Stomach (tissue), 4 donors: ENCODE measurements at regions not wholly inside any gene's neighbourhood (a gene's known extent, or its start where the extent isn't known, plus 50 kb on each side); places are given as distances from the start of the nearest gene placed in this dataset.

Experiments
- POLR2A ChIP-seq, 4 donors: fragments of 450-650 bp; IDR thresholded peaks; one replicate each; pipeline ENCODE4 v1.6.1; 2016; ENCODE audit warnings: antibody characterized with exemption in 4 of 4, control low read depth in 2 of 4, mild to moderate bottlenecking in 1 of 4, moderate library complexity in 1 of 4
- POLR2AphosphoS5 ChIP-seq, 3 donors: sonication (generic); formaldehyde crosslinking; IDR thresholded peaks; one replicate each; pipeline ENCODE4 v1.6.1; 2016; ENCODE audit warnings: antibody characterized with exemption in 3 of 3
- TF ChIP-seq, protein P1 (sequence below), 7 experiments: fragments of 450-650 bp in 4 of 7; fragments of 200-600 bp in 3 of 7; sonication (generic) in 3 of 7; IDR thresholded peaks; one replicate each; pipeline ENCODE4 v1.5.1; 2016 to 2019; ENCODE audit warnings: antibody characterized with exemption in 7 of 7, control low read depth in 2 of 7, mild to moderate bottlenecking in 1 of 7

DNA sequence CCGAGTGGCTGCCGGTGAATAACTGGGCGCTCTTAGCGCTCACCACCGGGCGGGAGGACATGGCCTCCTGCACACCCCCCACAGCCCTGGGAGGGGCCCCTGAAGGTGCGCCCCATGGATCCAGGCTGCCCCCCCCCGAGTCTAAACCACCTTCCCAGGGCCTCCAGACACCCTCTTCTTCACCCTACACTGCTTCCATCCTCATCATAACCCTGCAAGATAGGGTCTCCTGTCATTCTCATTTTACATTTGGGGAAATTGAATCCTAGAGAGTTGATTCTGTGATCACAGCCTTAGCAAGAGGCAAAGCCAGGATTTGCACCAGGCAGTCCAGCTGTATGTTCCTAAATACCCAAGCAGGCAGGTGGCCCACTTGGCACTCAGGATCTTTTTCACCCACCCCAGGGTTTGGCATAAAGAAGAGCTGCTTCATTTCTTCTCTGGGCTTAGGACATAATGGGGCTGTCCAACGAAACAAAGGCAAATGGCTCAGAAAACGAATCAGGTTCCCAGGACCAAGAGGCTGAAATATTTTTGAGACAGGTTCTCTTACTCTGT is 110.8 kb downstream of the PTPRS start:
- TF ChIP-seq, protein P1, sequence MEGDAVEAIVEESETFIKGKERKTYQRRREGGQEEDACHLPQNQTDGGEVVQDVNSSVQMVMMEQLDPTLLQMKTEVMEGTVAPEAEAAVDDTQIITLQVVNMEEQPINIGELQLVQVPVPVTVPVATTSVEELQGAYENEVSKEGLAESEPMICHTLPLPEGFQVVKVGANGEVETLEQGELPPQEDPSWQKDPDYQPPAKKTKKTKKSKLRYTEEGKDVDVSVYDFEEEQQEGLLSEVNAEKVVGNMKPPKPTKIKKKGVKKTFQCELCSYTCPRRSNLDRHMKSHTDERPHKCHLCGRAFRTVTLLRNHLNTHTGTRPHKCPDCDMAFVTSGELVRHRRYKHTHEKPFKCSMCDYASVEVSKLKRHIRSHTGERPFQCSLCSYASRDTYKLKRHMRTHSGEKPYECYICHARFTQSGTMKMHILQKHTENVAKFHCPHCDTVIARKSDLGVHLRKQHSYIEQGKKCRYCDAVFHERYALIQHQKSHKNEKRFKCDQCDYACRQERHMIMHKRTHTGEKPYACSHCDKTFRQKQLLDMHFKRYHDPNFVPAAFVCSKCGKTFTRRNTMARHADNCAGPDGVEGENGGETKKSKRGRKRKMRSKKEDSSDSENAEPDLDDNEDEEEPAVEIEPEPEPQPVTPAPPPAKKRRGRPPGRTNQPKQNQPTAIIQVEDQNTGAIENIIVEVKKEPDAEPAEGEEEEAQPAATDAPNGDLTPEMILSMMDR (IDR thresholded peaks at IDR 0.05) = no peak
- TF ChIP-seq POLR2AphosphoS5 (IDR thresholded peaks at IDR 0.05) (no peak), POLR2A (IDR thresholded peaks at IDR 0.05) (no peak)
